GM21526 (cell line): ENCODE measurements at regions not wholly inside any gene's neighbourhood (a gene's known extent, or its start where the extent isn't known, plus 50 kb on each side); places are given as distances from the start of the nearest gene placed in this dataset.
"Not testable (repeated sequence)": the region's sequence is repeated elsewhere in the genome, so short reads cannot be mapped to it uniquely, and the experiment has no call there.

Source experiments
- ATAC-seq: cut with Tn5 transposase; IDR thresholded peaks from one replicate; pipeline ENCODE4 v1.9.1; 2021; ENCODE audit warnings: moderate library complexity; ENCODE audit not compliant: unreplicated experiment, low FRiP score

GRCh38 chr15:60130821-60131220 lies 126.7 kb downstream of the FOXB1 start:
- ATAC-seq: no peak

GRCh38 chr15:60134609-60135008 lies 130.5 kb downstream of the FOXB1 start:
- ATAC-seq: no peak

GRCh38 chr15:60135961-60136360 lies 131.8 kb downstream of the FOXB1 start:
- ATAC-seq: no peak

DNA sequence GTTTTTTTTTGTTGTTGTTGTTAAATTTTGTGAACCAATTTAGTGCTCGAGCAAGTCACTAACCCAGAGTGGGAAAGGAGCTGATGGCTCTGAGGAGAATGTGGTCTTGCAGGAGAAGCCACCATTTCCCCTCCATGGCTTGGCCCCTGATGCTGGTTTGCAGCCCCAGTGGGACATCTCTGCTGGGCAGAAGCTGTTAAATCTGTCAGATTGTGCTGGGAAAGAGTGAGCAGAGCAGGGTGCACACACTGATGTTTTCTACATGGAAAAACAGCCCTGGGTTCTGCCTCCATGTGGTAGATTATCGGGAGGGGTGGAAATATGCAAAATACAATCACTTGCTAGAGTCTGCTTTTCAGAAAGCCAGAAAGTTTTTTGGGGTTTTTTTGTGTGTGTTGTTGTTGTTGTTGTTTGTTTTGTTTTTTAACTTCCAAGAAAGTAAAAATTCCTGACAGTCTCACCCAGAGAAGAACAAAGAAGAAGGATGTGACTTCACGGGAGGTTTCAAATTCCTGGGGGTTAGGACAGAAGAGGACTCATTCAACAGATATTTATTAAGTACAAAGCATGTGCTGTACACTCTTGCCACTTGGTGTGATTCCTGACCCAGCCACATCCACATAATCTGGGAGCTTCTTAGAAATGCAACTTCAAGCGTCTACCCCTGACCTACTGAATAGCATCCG lies 133.7 kb downstream of the FOXB1 start:
- no peak for ATAC-seq

DNA sequence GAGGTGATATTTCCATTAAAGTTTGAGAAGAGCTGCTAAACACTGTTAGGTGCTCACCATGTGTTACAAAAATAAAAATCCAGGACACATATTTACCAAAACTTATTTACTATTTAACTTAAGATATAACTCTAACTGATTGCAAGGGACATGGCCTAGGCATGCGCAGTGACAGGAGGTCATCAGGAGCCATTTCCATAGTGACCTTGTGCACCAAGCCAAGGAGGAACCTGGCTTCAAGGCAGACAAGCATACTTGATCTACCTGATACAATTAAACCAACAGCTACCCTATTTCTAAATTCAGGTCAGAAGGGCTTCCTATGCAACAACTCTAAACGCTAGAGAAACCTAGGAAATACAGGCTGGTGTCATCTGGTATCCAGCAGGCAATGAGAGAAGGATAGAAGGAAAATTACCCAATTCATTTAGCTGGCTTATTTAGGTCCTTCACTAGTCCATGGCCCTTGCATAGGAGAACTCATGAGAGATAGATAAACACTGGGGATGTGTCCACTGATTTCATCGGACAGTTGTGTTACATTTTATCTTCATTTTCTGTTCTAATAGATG lies 134.4 kb downstream of the FOXB1 start:
- no peak for ATAC-seq

- ATAC-seq: no peak
Observed at GRCh38 chr15:60152386-60152785, 148.3 kb downstream of the FOXB1 start.

DNA sequence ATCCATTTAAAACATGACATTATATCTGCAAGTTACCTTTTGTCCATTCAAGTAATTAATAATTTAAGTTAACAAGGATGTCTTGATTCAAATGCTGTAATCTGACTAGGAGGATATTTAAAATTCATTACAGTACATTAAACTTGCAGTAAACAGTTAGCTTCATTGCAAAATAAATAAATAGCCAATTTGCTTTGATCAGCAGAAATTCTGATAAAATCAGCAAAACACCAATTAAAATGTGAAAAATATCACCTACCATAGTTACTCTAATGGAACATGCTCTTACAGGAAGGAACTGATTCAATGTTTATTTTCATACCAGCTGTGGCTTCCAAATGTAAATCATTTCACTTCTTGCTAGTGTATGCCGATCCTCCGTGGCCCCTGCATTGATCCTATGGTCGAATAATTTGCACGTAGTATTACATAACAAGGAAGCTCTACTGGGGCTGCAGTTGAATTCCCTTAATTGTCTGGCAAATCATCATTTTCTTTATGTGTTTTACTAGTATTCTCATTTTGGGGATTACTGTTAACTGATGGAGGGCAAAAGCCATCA lies 150.7 kb downstream of the FOXB1 start:
- ATAC-seq: no peak

DNA sequence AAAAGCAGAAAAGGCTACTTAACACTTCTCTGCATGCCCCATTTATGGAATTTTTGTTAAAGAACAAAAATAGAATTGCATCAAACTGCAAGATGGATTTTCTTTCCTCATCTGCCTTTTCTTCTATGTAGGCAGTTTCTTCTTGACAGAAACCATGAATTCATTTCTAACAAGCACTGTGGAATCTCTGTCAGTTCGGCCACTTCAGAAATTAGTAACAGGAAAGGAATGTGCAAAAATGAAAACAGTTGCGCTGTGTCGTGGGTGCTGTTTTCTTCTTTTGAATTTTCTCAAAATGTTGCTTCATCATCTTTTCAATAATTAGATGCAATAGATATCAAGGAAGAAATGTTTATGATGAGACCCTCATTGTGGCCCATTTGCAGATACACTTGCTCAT lies 151.6 kb downstream of the FOXB1 start:
- ATAC-seq: no peak

DNA sequence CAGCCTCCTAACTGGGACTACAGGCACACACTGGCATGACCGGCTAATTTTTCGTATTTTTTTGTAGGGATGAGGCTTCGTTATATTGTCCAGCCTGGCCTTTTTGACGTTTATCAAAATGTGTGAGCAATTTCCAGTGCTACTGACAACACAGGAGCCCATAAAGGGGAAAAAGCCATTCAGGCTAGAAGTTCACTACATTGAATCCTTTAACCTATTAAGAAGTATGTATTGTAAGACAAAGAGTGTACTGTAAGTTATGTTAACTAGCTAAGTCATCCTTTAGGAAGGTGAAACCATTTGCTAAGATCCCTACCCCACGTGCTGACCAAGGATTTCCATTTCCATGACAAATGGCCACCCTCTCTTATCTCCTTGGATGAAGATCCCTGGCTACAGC lies 156.8 kb downstream of the FOXB1 start:
- ATAC-seq: no peak

DNA sequence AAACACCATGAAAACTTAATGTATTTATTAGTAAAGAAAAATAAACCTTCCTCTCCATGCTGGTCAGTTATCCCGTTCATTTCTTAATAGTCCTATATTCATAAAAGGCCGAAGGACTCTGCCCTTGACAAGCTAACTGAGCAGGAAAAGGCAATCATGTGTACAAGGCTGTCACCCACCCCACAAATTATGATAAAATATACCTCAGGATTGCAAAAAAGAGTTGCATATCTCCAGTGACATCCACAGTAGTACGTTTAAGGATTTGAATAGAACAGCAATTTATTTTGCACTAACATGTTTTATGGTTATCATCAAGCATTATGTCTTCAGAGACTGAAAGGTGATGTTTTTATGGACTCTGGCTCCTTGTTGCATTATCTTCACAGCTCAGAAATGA lies 157.6 kb downstream of the FOXB1 start:
- ATAC-seq: no peak

DNA sequence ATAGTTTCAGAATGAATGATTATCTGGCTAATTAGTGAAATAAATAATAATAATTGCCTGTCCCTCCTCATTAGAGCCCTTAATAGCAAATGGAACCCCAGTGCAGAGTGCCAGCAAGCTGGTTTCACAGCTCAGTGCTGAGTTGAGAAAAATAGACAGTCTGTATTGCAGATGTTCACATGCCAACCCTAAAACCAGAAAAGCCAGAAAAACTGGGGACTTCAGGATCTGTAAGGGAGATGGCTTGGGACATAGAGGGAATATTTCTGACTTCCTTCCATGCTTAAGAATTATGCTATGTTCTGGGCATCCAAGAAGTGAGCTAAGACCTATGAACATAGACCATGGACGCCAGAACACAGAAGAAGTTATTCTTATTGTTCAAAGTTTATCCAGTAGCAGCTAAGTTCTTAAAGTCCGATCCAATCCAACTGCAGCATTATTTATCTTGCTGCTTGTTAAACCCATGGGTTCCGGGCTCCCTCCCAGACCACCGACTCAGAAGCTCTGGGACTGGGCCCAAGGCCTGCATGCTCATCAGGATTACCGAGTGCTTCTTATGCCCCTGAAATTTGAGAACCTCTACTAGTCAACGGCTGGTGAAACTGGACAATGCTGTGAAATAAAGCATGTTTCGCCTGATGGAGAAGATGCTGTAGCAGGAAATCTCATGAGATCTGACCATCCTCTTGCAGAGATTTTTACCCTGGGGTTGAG lies 158.3 kb downstream of the FOXB1 start:
- no peak for ATAC-seq

- ATAC-seq: no peak
Observed at GRCh38 chr15:60162968-60163355, 158.9 kb downstream of the FOXB1 start.

DNA sequence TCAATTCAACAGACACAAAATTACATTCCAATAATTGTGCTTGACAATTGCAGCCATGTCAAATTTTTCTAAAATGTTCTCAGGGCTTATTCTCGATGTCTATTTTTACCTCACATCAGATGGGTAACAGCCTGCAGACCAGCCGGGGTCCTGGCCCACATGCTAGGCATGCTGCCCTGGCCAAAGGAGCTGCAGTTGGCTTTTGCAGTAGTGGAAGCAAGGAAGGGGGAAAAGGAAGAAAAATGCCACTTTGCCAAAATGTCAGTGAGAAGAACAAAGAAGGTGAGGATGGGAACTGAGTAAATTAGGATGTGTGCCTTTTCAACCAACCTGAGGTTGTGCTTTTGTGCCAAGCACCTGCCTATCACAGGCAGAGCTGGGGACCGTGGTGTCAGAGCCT lies 161.0 kb downstream of the FOXB1 start:
- ATAC-seq: no peak

- ATAC-seq: no peak
Observed at GRCh38 chr15:60172143-60172542, 168.0 kb downstream of the FOXB1 start.

DNA sequence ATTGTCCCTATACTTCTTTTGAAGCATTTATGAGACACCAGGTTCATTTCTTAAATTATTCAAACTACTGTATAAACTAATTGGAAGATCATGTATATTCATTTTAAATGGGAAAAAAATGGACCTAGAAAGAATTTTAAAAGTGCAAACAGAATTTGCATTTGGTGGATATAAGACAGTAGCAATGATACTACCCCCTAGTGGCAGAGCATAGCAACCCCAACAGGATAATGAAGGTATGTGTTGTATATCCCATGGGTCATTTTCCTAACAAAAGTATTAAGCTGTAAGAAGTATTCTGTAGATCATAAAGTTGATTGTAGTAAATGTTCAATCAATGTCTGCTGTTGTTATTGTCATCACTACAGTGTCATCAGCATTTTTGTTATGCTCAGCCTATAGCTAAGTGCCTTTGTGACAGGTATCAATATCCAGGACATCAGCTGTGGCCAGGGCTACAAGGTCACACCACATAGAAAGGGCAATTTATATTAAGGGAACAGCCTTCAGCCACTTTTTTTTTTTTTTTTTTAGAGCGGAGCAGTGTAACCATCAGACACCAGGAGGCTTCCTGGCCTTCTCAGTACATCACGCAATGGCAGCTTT lies 175.8 kb downstream of the FOXB1 start:
- no peak for ATAC-seq

- not testable (repeated sequence) for ATAC-seq
Observed at GRCh38 chr15:60181957-60182356, 177.8 kb downstream of the FOXB1 start.

- ATAC-seq: no peak
Observed at GRCh38 chr15:60183366-60183765, 179.3 kb downstream of the FOXB1 start.

GRCh38 chr15:60184579-60184978 lies 180.5 kb downstream of the FOXB1 start:
- no peak for ATAC-seq

DNA sequence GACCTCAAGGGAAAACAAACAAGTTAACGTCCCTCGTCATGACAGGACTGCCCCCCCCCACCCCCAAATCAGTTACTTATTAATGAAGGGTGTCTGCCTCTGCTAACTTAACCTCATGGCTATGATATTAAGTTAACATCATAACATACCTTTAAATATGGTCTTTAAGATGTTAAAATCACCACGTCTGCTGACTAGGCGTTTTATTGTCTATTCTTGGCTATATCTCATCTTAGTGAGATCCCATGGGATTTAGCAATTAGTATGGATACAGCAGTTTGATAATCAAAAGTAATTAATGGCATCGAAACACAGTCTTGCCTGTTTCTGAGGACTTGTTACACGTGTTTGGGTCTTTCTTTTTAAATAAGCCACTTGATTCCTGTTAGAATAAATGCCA lies 186.9 kb downstream of the FOXB1 start:
- ATAC-seq: no peak

DNA sequence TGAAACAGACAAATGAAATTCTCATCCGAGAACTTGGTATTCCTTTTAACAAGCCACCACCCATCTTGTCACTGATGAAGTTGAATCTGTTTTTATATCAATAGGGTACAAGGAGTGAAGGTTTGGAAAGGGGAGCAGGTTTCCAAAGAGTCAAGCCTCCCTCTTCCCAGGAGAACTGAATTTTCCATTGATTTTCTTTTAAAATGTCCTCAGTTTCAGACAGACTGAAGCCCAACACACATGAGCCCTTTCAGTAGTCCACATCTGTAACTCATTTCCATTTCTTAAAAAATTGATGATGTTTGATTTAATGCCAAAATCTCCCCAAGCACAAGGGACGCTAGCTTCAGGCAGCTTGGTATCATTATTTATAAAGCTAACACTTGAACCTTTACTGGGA lies 187.7 kb downstream of the FOXB1 start:
- ATAC-seq: no peak

DNA sequence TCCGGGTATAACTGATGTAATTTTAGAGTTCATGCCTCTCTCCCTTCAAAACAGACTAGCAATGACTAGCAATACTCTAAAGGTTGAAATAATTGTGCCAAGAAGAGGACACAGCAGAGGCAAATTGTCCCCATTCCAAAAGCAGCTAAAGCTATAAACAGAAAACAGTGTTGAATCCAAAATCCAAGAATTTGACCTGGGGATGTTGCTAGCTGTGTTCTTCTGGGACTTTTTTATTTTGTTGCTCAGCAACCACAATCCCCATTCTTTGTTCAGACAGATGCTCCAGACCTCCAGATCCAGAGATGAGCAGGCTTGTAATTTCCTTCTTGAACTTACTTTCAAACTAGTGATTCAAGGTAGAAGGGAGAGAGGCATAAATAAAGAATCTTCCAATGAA lies 191.5 kb downstream of the FOXB1 start:
- ATAC-seq: no peak
